Spinal cord (tissue), 9 donors: ENCODE measurements at regions not wholly inside any gene's neighbourhood (a gene's known extent, or its start where the extent isn't known, plus 50 kb on each side); places are given as distances from the start of the nearest gene placed in this dataset.
"Not testable (repeated sequence)": the region's sequence is repeated elsewhere in the genome, so short reads cannot be mapped to it uniquely, and the experiment has no call there.

Source experiments
- DNase-seq, 6 donors: peaks; one replicate each; pipeline versions ENCODE4 v3.0.0 to v3.0.0-alpha.2; 2013 to 2015; ENCODE audit warnings: low spot score in 6 of 6, low read depth in 4 of 6
- H3K27ac ChIP-seq: one replicate; pipeline ENCODE4 v1.5.1; 2013; ENCODE audit warnings: low read depth, low read length, control low read depth
- H3K27me3 ChIP-seq: one replicate; pipeline ENCODE4 v1.6.1; 2013; ENCODE audit warnings: low read length; ENCODE audit not compliant: control insufficient read depth, insufficient read depth
- H3K36me3 ChIP-seq: one replicate; pipeline ENCODE4 v1.6.1; 2013; ENCODE audit warnings: low read length; ENCODE audit not compliant: control insufficient read depth, insufficient read depth
- H3K4me1 ChIP-seq: one replicate; pipeline ENCODE4 v1.6.1; 2013; ENCODE audit warnings: low read length; ENCODE audit not compliant: control insufficient read depth, insufficient read depth
- H3K4me3 ChIP-seq: one replicate; pipeline ENCODE4 v1.5.1; 2013; ENCODE audit warnings: low read depth, low read length, control low read depth
- H3K9me3 ChIP-seq: one replicate; pipeline ENCODE4 v1.6.1; 2013; ENCODE audit warnings: low read length; ENCODE audit not compliant: control insufficient read depth, insufficient read depth
- WGBS: methylation state at CpG from one replicate; pipeline ENCODE4 v1.1.5; 2013; ENCODE audit warnings: missing lambda C conversion rate; ENCODE audit not compliant: insufficient coverage; 5-methylcytosine and 5-hydroxymethylcytosine counted together
- donor health status: healthy.

GRCh38 chr15:36448418-36448817, 131.0 kb upstream of the CDIN1 start:
- no peaks in the 10 kb centered on the region for H3K27me3 ChIP-seq
- DNase-seq: no peak
- no peak overlapping the region for H3K27ac ChIP-seq
- H3K9me3 ChIP-seq: no peaks in the 10 kb centered on the region
- no peaks in the 10 kb centered on the region for H3K36me3 ChIP-seq
- H3K4me1 ChIP-seq: no peaks in the 10 kb centered on the region
- no peak overlapping the region for H3K4me3 ChIP-seq

DNA sequence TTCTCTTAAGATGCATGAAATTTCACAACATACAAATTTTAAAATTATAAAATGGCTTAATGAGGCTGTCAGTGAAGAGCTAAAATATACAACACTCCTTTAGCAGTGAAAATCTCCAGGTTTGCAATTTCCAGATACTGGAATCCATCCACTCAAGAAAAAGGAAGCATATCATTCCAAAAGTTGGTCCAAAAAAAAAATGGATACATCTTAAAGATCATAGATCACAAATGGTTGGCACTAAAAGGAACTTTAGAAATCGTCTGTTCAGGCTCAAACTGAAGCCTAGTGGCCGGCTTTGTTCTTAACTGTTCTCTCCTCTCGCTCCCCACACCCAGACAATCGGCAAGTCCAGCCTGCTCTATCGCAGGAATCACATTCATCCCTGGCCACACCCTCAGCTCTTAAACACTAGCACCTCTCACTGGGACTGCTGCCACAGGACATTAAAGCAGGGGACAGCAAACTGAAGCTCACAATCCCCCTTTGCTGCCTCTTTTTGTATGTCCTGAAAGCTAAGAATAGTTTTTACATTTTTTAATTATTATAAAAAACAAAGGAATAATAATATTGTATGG, 130.3 kb upstream of the CDIN1 start:
- Histone ChIP-seq H3K27me3 (no peaks in the 10 kb centered on the region), H3K4me3 (no peak overlapping the region), H3K4me1 (no peaks in the 10 kb centered on the region), H3K27ac (no peak overlapping the region), H3K9me3 (no peaks in the 10 kb centered on the region), H3K36me3 (no peaks in the 10 kb centered on the region)
- 22% methylated on average over 4 of the region's 5 CpGs for WGBS
- no peak for DNase-seq

GRCh38 chr15:36449662-36450145, 129.7 kb upstream of the CDIN1 start:
- WGBS: 64% methylated on average over 2 of the region's 3 CpGs

DNA sequence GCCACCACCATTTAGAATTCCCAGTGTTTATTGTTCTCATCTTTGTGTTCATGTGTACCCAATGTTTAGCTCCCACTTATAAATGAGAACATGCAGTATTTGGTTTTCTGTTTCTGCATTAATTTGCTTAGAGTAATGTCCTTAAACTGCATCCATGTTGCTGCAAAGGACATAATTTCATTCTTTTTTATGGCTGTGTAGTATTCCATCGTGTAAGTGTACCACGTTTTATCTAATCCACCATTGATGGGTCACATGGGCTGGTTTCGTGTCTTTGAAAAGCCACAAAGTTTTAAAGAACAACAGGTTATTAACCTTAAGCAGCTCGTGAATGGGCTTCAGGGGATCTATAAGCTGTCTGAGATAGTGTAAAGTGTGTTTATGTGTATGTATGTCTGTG, 125.2 kb upstream of the CDIN1 start:
- H3K36me3 ChIP-seq, H3K4me3 ChIP-seq, H3K9me3 ChIP-seq, H3K4me1 ChIP-seq, H3K27ac ChIP-seq, DNase-seq, H3K27me3 ChIP-seq: not testable (repeated sequence)
- 100% methylated on average over 2 of the region's 4 CpGs for WGBS

More at GRCh38 chr15:36449662-36450145, 129.7 kb upstream of the CDIN1 start:
- H3K36me3 ChIP-seq: no peaks in the 10 kb centered on the region
- DNase-seq: no peak
- no peaks in the 10 kb centered on the region for H3K4me1 ChIP-seq
- no peak overlapping the region for H3K27ac ChIP-seq
- no peaks in the 10 kb centered on the region for H3K27me3 ChIP-seq
- H3K9me3 ChIP-seq: no peaks in the 10 kb centered on the region
- no peak overlapping the region for H3K4me3 ChIP-seq

DNA sequence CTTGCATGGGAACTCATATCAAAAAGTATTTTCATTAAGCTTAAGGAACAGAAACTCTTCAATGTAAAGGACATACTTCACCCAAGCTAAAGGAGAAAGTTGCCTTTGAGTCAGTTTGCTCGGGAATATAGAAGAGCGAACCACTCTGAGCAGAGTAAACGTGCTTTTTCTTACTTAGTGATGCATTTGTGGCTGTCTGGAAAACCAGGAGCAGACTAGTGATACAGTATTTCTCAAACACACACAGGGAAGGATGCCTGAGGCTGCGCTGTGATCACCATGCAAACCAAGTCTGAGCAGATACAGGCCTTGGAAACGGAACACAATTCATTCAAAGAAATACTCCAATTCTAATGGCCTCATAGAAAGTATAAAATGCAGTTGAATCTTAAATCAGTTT, 121.0 kb upstream of the CDIN1 start:
- peak in 5 of 6 donors; percentile 38 to 90 (median 63) for DNase-seq
- 40% methylated on average over 1 of the region's 5 CpGs for WGBS
- Histone ChIP-seq H3K4me1 (no peaks in the 10 kb centered on the region), H3K4me3 (no peak overlapping the region), H3K36me3 (no peaks in the 10 kb centered on the region), H3K27me3 (no peaks in the 10 kb centered on the region), H3K9me3 (peaks cover 1% of the 10 kb centered on the region), H3K27ac (no peak overlapping the region)

DNA sequence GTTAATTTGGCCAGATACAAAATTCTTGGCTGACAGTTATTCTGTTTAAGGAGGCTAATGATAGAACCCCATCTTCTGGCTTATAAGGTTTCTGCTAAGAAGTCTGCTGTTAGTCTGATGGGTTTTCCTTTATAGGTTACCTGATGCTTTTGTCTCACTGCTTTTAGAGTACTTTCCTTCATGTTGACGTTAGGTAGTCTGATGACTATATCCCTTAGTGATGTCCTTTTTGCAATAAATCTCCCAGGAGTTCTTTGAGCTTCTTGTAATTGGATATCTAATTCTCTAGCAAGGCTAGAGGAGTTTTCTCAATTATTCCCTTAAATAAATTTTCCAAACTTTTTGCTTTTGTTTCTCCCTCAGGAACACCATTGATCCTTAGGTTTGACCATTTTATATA, 114.1 kb upstream of the CDIN1 start:
- H3K36me3 ChIP-seq: no peaks in the 10 kb centered on the region
- WGBS: no CpG with 5 or more reads among the region's 1 CpG

GRCh38 chr15:36468746-36469145, 110.7 kb upstream of the CDIN1 start:
- no peak overlapping the region for H3K4me3 ChIP-seq
- 88% methylated on average over 3 of the region's 5 CpGs for WGBS
- H3K9me3 ChIP-seq: no peaks in the 10 kb centered on the region
- no peaks in the 10 kb centered on the region for H3K4me1 ChIP-seq
- peak in 1 of 6 donors; percentile 10 for DNase-seq
- H3K27ac ChIP-seq: no peak overlapping the region
- no peaks in the 10 kb centered on the region for H3K27me3 ChIP-seq
- no peaks in the 10 kb centered on the region for H3K36me3 ChIP-seq

More for the DNA sequence above, 114.1 kb upstream of the CDIN1 start:
- Histone ChIP-seq H3K4me3 (no peak overlapping the region), H3K27me3 (no peaks in the 10 kb centered on the region), H3K27ac (no peak overlapping the region), H3K4me1 (no peaks in the 10 kb centered on the region), H3K9me3 (peaks cover 1% of the 10 kb centered on the region)
- no peak for DNase-seq

DNA sequence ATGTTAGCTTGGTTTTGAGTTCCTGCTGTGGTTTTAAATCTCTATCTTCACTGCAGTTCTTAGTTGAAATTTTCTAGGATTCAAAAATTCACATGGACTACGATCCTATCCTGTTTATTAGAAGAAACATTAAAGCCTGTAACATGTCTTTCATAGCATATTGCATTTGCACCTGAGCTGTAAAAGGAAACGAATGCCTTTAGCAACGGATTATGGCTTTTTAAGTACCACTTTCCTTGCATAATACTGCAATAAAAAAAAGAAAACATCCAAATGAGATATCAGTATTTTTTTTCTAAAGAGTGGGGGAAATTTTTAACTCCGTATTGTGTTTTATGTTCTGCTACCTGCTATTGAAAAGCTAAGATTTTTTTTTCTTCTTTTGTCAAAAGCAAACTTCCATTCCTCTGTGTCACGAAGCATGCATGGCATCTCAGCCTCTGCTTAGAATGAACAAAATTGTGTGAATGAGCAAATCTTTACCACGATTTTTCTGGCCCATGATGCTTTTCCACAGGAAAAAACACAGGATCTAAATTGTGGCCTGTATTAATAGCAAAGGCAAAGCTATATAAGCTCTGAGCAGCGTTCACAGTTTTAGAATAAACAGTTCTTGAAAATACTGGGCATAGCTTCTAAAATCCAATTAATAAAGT, 110.0 kb upstream of the CDIN1 start:
- Histone ChIP-seq H3K27me3 (no peaks in the 10 kb centered on the region), H3K27ac (no peak overlapping the region), H3K9me3 (no peaks in the 10 kb centered on the region), H3K4me1 (no peaks in the 10 kb centered on the region), H3K4me3 (no peak overlapping the region), H3K36me3 (no peaks in the 10 kb centered on the region)
- WGBS: 83% methylated on average over 1 of the region's 7 CpGs
- DNase-seq: peak in 1 of 6 donors; percentile 57

DNA sequence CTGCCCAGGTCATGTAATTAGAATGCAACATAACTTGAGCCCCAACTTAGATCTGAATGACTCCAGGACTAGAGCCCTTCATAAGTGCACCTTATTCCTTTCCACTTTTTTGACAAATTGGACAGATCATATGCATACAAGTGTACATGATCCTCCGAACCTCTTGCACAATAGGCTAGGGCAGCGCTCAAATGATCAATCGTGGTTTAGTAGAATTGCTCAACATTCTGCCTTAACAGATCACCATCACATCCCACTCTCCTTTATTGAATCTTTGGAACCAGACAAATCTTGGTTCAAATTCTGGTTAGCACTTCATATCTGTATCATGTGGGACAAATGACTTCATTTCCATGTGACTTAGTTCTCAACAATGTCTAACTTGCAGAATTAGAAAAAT, 106.8 kb upstream of the CDIN1 start:
- DNase-seq: no peak
- Histone ChIP-seq H3K4me1 (no peaks in the 10 kb centered on the region), H3K9me3 (no peaks in the 10 kb centered on the region), H3K36me3 (no peaks in the 10 kb centered on the region), H3K27me3 (no peaks in the 10 kb centered on the region), H3K4me3 (no peak overlapping the region), H3K27ac (no peak overlapping the region)
- 94% methylated on average over 3 of the region's 3 CpGs for WGBS

- WGBS: 100% methylated on average over 1 of the region's 2 CpGs
- no peaks in the 10 kb centered on the region for H3K27me3 ChIP-seq
- no peaks in the 10 kb centered on the region for H3K36me3 ChIP-seq
- no peak overlapping the region for H3K4me3 ChIP-seq
- DNase-seq: no peak
- no peak overlapping the region for H3K27ac ChIP-seq
- H3K4me1 ChIP-seq: no peaks in the 10 kb centered on the region
- no peaks in the 10 kb centered on the region for H3K9me3 ChIP-seq
Measured at GRCh38 chr15:36478561-36478960, 100.9 kb upstream of the CDIN1 start.
